HEK293 (cell line): ENCODE measurements at regions not wholly inside any gene's neighbourhood (a gene's known extent, or its start where the extent isn't known, plus 50 kb on each side); places are given as distances from the start of the nearest gene placed in this dataset.

Experiments used
- CTCF ChIA-PET: fragments of 350-600 bp; formaldehyde crosslinking; extraction: SDS; loops from one replicate; lab custom pipeline; 2021; ENCODE audit warnings: antibody characterized with exemption; lab: Yijun Ruan, JAX
- POLR2A ChIA-PET: fragments of 300-600 bp; formaldehyde crosslinking; extraction: SDS; loops from one replicate; lab custom pipeline; 2020; ENCODE audit warnings: antibody characterized with exemption, inconsistent platforms; lab: Yijun Ruan, JAX
- H3K27ac ChIP-seq: fragments of 200-500 bp; sonication (Bioruptor generic); 2 replicates; pipeline ENCODE4 v1.5.1; 2014; ENCODE audit warnings: low read depth, low read length, control low read depth, inconsistent platforms; ENCODE audit errors: extremely low read depth
- H3K36me3 ChIP-seq, 2 experiments: fragments of 200-500 bp in 1 of 2; sonication (Bioruptor generic) in 1 of 2; 1 replicate in 1 of 2; 2 replicates in 1 of 2; pipeline ENCODE4 v1.5.1; 2014 to 2017; ENCODE audit warnings: inconsistent platforms in 2 of 2, low read length in 2 of 2; ENCODE audit not compliant: control insufficient read depth in 2 of 2, insufficient read depth in 1 of 2
- H3K4me1 ChIP-seq: fragments of 200-500 bp; sonication (Bioruptor generic); 2 replicates; pipeline ENCODE4 v1.5.1; 2014; ENCODE audit warnings: mild to moderate bottlenecking, low read length, inconsistent platforms; ENCODE audit not compliant: control insufficient read depth, insufficient read depth
- H3K4me3 ChIP-seq: 2 replicates; pipeline ENCODE4 v1.5.1; 2011; ENCODE audit warnings: low read depth, mild to moderate bottlenecking, control low read depth, low read length, moderate library complexity
- H3K9me3 ChIP-seq: fragments of 200-500 bp; sonication (Bioruptor generic); 2 replicates; pipeline ENCODE4 v1.5.1; 2014; ENCODE audit warnings: low read depth, low read length, inconsistent platforms; ENCODE audit not compliant: control insufficient read depth, insufficient read depth
- ELK4 ChIP-seq: IDR thresholded peaks from 2 replicates; pipeline ENCODE4 v1.6.1; 2011; ENCODE audit warnings: mild to moderate bottlenecking, low read depth, low read length, borderline replicate concordance
- GLIS2 ChIP-seq: fragments of 450-650 bp; formaldehyde crosslinking; IDR thresholded peaks from 2 replicates; pipeline ENCODE4 v1.5.1; 2016; ENCODE audit warnings: missing biosample characterization, missing genetic modification characterization
- HOXA7 ChIP-seq: sonication (generic); formaldehyde crosslinking; IDR thresholded peaks from 2 replicates; pipeline ENCODE4 v1.8.1; 2022; ENCODE audit warnings: missing genetic modification reagents, borderline replicate concordance
- KLF9 ChIP-seq: fragments of 450-650 bp; formaldehyde crosslinking; IDR thresholded peaks from 2 replicates; pipeline ENCODE4 v1.5.1; 2016; ENCODE audit warnings: missing biosample characterization, missing genetic modification characterization, low read depth
- OSR2 ChIP-seq: fragments of 450-650 bp; formaldehyde crosslinking; IDR thresholded peaks from 2 replicates; pipeline ENCODE4 v1.5.1; 2016; ENCODE audit warnings: missing biosample characterization, missing genetic modification characterization
- YY1 ChIP-seq: fragments of 450-650 bp; formaldehyde crosslinking; IDR thresholded peaks from 2 replicates; pipeline ENCODE4 v1.5.1; 2018; ENCODE audit warnings: missing biosample characterization, missing genetic modification characterization
- ZFP41 ChIP-seq: fragments of 450-650 bp; formaldehyde crosslinking; IDR thresholded peaks from 2 replicates; pipeline ENCODE4 v1.5.1; 2016; ENCODE audit warnings: missing biosample characterization, missing genetic modification characterization, borderline replicate concordance
- ZNF121 ChIP-seq: fragments of 450-650 bp; formaldehyde crosslinking; IDR thresholded peaks from 2 replicates; pipeline ENCODE4 v1.5.1; 2016; ENCODE audit warnings: missing biosample characterization, missing genetic modification characterization
- ZNF146 ChIP-seq: fragments of 450-650 bp; formaldehyde crosslinking; IDR thresholded peaks from 2 replicates; pipeline ENCODE4 v1.5.1; 2016; ENCODE audit warnings: missing biosample characterization, missing genetic modification characterization
- ZNF157 ChIP-seq: fragments of 450-650 bp; formaldehyde crosslinking; IDR thresholded peaks from 2 replicates; pipeline ENCODE4 v1.5.1; 2016; ENCODE audit warnings: missing biosample characterization, missing genetic modification characterization
- ZNF211 ChIP-seq: fragments of 450-650 bp; formaldehyde crosslinking; IDR thresholded peaks from 2 replicates; pipeline ENCODE4 v1.5.1; 2016; ENCODE audit warnings: low read depth, missing biosample characterization, missing genetic modification characterization
- ZNF24 ChIP-seq: fragments of 450-650 bp; formaldehyde crosslinking; IDR thresholded peaks from 2 replicates; pipeline ENCODE4 v1.5.1; 2016; ENCODE audit warnings: missing biosample characterization, missing genetic modification characterization
- ZNF311 ChIP-seq: fragments of 450-650 bp; formaldehyde crosslinking; IDR thresholded peaks from 2 replicates; pipeline ENCODE4 v1.5.1; 2017; ENCODE audit warnings: missing biosample characterization, missing genetic modification characterization, borderline replicate concordance
- ZNF37A ChIP-seq: fragments of 450-650 bp; IDR thresholded peaks from 2 replicates; pipeline ENCODE4 v1.5.1; 2018; ENCODE audit warnings: missing biosample characterization, missing genetic modification characterization
- ZNF473 ChIP-seq: fragments of 450-650 bp; formaldehyde crosslinking; IDR thresholded peaks from 2 replicates; pipeline ENCODE4 v1.5.1; 2017; ENCODE audit warnings: missing biosample characterization, missing genetic modification characterization
- ZNF510 ChIP-seq: fragments of 450-650 bp; formaldehyde crosslinking; IDR thresholded peaks from 2 replicates; pipeline ENCODE4 v1.5.1; 2018; ENCODE audit warnings: mild to moderate bottlenecking, missing genetic modification characterization, missing biosample characterization; ENCODE audit not compliant: insufficient replicate concordance
- ZNF548 ChIP-seq: fragments of 450-650 bp; formaldehyde crosslinking; IDR thresholded peaks from 2 replicates; pipeline ENCODE4 v1.5.1; 2016; ENCODE audit warnings: missing biosample characterization, missing genetic modification characterization
- ZNF560 ChIP-seq: fragments of 450-650 bp; formaldehyde crosslinking; IDR thresholded peaks from 2 replicates; pipeline ENCODE4 v1.5.1; 2017; ENCODE audit warnings: missing biosample characterization, missing genetic modification characterization, borderline replicate concordance
- ZNF610 ChIP-seq: fragments of 450-650 bp; formaldehyde crosslinking; IDR thresholded peaks from 2 replicates; pipeline ENCODE4 v1.5.1; 2016; ENCODE audit warnings: missing biosample characterization, missing genetic modification characterization, borderline replicate concordance
- ZNF639 ChIP-seq: fragments of 450-650 bp; formaldehyde crosslinking; IDR thresholded peaks from 2 replicates; pipeline ENCODE4 v1.5.1; 2016; ENCODE audit warnings: missing biosample characterization, missing genetic modification characterization
- ZNF660 ChIP-seq: fragments of 450-650 bp; IDR thresholded peaks from 2 replicates; pipeline ENCODE4 v1.5.1; 2018; ENCODE audit warnings: missing biosample characterization, mild to moderate bottlenecking, missing genetic modification characterization
- ZNF791 ChIP-seq: fragments of 450-650 bp; formaldehyde crosslinking; IDR thresholded peaks from 2 replicates; pipeline ENCODE4 v1.5.1; 2016; ENCODE audit warnings: missing biosample characterization, missing genetic modification characterization
- TF ChIP-seq, protein P1 (sequence below): fragments of 450-650 bp; formaldehyde crosslinking; conservative IDR thresholded peaks from 2 replicates; pipeline ENCODE4 v1.5.1; 2016; ENCODE audit warnings: low read depth, missing biosample characterization, missing genetic modification characterization
- TF ChIP-seq, protein P2 (sequence below): fragments of 450-650 bp; formaldehyde crosslinking; IDR thresholded peaks from 2 replicates; pipeline ENCODE4 v1.5.1; 2016; ENCODE audit warnings: missing biosample characterization, missing genetic modification characterization
- TF ChIP-seq, protein P3 (sequence below): fragments of 450-650 bp; formaldehyde crosslinking; IDR thresholded peaks from 2 replicates; pipeline ENCODE4 v1.5.1; 2017; ENCODE audit warnings: missing biosample characterization, missing genetic modification characterization

- TF ChIP-seq ZNF121 (tag by site-specific recombination) (no peak), YY1 (tag by site-specific recombination) (no peak), ZNF157 (tag by site-specific recombination) (peak; percentile 52; the same call in 1 of the 2 replicates), ZNF473 (peak; percentile 96), KLF9 (no peak), ZNF639 (tag by site-specific recombination) (no peak; the same call in 1 of the 2 replicates), ZFP41 (0 out of 2 replicates have a peak, but pooled peaks have one; percentile 91), ZNF660 (tag by site-specific recombination) (no peak), ZNF610 (no peak), ZNF146 (peak; percentile 36; the same call in 1 of the 2 replicates), ELK4 (no peak), OSR2 (tag by site-specific recombination) (no peak; the same call in 1 of the 2 replicates), ZNF311 (no peak), ZNF548 (tag by site-specific recombination) (peak; percentile 44; the same call in 1 of the 2 replicates), ZNF37A (tag by site-specific recombination) (no peak), ZNF510 (tag by site-specific recombination) (no peak)
- TF ChIP-seq, protein P1, sequence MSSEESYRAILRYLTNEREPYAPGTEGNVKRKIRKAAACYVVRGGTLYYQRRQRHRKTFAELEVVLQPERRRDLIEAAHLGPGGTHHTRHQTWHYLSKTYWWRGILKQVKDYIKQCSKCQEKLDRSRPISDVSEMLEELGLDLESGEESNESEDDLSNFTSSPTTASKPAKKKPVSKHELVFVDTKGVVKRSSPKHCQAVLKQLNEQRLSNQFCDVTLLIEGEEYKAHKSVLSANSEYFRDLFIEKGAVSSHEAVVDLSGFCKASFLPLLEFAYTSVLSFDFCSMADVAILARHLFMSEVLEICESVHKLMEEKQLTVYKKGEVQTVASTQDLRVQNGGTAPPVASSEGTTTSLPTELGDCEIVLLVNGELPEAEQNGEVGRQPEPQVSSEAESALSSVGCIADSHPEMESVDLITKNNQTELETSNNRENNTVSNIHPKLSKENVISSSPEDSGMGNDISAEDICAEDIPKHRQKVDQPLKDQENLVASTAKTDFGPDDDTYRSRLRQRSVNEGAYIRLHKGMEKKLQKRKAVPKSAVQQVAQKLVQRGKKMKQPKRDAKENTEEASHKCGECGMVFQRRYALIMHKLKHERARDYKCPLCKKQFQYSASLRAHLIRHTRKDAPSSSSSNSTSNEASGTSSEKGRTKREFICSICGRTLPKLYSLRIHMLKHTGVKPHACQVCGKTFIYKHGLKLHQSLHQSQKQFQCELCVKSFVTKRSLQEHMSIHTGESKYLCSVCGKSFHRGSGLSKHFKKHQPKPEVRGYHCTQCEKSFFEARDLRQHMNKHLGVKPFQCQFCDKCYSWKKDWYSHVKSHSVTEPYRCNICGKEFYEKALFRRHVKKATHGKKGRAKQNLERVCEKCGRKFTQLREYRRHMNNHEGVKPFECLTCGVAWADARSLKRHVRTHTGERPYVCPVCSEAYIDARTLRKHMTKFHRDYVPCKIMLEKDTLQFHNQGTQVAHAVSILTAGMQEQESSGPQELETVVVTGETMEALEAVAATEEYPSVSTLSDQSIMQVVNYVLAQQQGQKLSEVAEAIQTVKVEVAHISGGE: no peak
- TF ChIP-seq, protein P2, sequence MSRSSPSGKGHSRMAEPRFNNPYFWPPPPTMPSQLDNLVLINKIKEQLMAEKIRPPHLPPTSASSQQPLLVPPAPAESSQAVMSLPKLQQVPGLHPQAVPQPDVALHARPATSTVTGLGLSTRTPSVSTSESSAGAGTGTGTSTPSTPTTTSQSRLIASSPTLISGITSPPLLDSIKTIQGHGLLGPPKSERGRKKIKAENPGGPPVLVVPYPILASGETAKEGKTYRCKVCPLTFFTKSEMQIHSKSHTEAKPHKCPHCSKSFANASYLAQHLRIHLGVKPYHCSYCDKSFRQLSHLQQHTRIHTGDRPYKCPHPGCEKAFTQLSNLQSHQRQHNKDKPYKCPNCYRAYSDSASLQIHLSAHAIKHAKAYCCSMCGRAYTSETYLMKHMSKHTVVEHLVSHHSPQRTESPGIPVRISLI (tag by site-specific recombination): peak; percentile 96
Measured at GRCh38 chr7:155918720-155919390, 106.6 kb upstream of the SHH start (continued).

GRCh38 chr7:155917836-155918430 is 105.7 kb upstream of the SHH start:
- CTCF ChIA-PET: no interaction called here
- Histone ChIP-seq H3K9me3 (no peaks in the 10 kb centered on the region), H3K36me3 (no peaks in the 10 kb centered on the region), H3K27ac (no peak overlapping the region), H3K4me1 (no peaks in the 10 kb centered on the region)
- TF ChIP-seq GLIS2 (tag by site-specific recombination): no peak
- no peak for TF ChIP-seq HOXA7 (CRISPR knock-in tag)
- TF ChIP-seq ZNF24 (tag by site-specific recombination): no peak
- no peak for TF ChIP-seq ZNF211 (tag by site-specific recombination)
- no peak for TF ChIP-seq ZNF560
- TF ChIP-seq, protein P3, sequence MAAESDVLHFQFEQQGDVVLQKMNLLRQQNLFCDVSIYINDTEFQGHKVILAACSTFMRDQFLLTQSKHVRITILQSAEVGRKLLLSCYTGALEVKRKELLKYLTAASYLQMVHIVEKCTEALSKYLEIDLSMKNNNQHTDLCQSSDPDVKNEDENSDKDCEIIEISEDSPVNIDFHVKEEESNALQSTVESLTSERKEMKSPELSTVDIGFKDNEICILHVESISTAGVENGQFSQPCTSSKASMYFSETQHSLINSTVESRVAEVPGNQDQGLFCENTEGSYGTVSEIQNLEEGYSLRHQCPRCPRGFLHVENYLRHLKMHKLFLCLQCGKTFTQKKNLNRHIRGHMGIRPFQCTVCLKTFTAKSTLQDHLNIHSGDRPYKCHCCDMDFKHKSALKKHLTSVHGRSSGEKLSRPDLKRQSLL (tag by site-specific recombination): no peak
- TF ChIP-seq ZNF791: no peak
- TF ChIP-seq, all 188 proteins: peak for 0
- POLR2A ChIA-PET: no interaction called here
- no peak overlapping the region for H3K4me3 ChIP-seq
